Mucosa of descending colon (tissue), 3 donors: ENCODE measurements at regions not wholly inside any gene's neighbourhood (a gene's known extent, or its start where the extent isn't known, plus 50 kb on each side); places are given as distances from the start of the nearest gene placed in this dataset.

ENCODE experiments used
- ATAC-seq: fragments of 200-7000 bp; cut with Tn5 transposase; one replicate; pipeline ENCODE4 v1.9.1; 2020; ENCODE audit warnings: mild to moderate bottlenecking, moderate library complexity
- DNase-seq, 3 donors: peaks; one replicate each; pipeline ENCODE4 v3.0.0-alpha.2; 2020
- H3K36me3 ChIP-seq: fragments of 200-600 bp; one replicate; pipeline ENCODE4 v1.8.0; 2021; ENCODE audit warnings: low read depth, mild to moderate bottlenecking
- H3K4me1 ChIP-seq: fragments of 200-600 bp; one replicate; pipeline ENCODE4 v1.8.0; 2021; ENCODE audit warnings: low read depth, mild to moderate bottlenecking
- H3K4me3 ChIP-seq: fragments of 200-600 bp; one replicate; pipeline ENCODE4 v1.8.0; 2021; ENCODE audit warnings: mild to moderate bottlenecking
- H3K9me3 ChIP-seq: fragments of 200-600 bp; one replicate; pipeline ENCODE4 v1.8.0; 2021; ENCODE audit warnings: mild to moderate bottlenecking
- CTCF ChIP-seq: fragments of 200-600 bp; IDR thresholded peaks from one replicate; pipeline ENCODE4 v1.8.0; 2022; ENCODE audit warnings: antibody characterized with exemption, mild to moderate bottlenecking
- intact Hi-C, 2 donors: fragments of 100-400 bp; cut with DNase I in 1 of 2; cut with micrococcal nuclease in 1 of 2; formaldehyde crosslinking; loops; one replicate each; pipeline versions ENCODE4 v1.11.0 to v1.11.1; 2022; cut with DNase I, micrococcal nuclease
- donor health status: DM: no; HTN: no; CAD: no; lungs with moderate emphysema.
- donor health status: DM: no; HTN: no; CAD: no.
- donor health status: DM: no; HTN: yes; CAD: no.

GRCh38 chr18:37944700-37945270, 379.2 kb upstream of the CELF4 start:
- H3K36me3 ChIP-seq = no peaks in the 10 kb centered on the region
- no peak for TF ChIP-seq CTCF
- DNase-seq (no peak), ATAC-seq (no peak)
- no peaks in the 10 kb centered on the region for H3K4me1 ChIP-seq
- H3K9me3 ChIP-seq = peaks cover 17% of the 10 kb centered on the region
- no peak overlapping the region for H3K4me3 ChIP-seq
- intact Hi-C loops = no loop called here

- H3K36me3 ChIP-seq = no peaks in the 10 kb centered on the region
- no peak for DNase-seq
- no peak overlapping the region for H3K4me3 ChIP-seq
- H3K4me1 ChIP-seq = no peaks in the 10 kb centered on the region
- H3K9me3 ChIP-seq = peaks cover 26% of the 10 kb centered on the region
- ATAC-seq = no peak
- no peak for TF ChIP-seq CTCF
- intact Hi-C loops = no loop called here
These were observed 371.7 kb upstream of the CELF4 start for GRCh38 chr18:37937287-37937686.

- intact Hi-C loops = no loop called here
- DNase-seq (no peak), ATAC-seq (no peak)
- no peak overlapping the region for H3K4me3 ChIP-seq
- peaks cover 30% of the 10 kb centered on the region for H3K9me3 ChIP-seq
- H3K36me3 ChIP-seq = no peaks in the 10 kb centered on the region
- no peaks in the 10 kb centered on the region for H3K4me1 ChIP-seq
- no peak for TF ChIP-seq CTCF
These were observed 369.5 kb upstream of the CELF4 start for GRCh38 chr18:37935086-37935485.

- Histone ChIP-seq H3K4me1 (no peaks in the 10 kb centered on the region), H3K4me3 (no peak overlapping the region), H3K9me3 (peaks cover 16% of the 10 kb centered on the region), H3K36me3 (no peaks in the 10 kb centered on the region)
- no peak for TF ChIP-seq CTCF
- ATAC-seq = no peak
- intact Hi-C loops = no loop called here
- DNase-seq = no peak
These were observed 365.0 kb upstream of the CELF4 start for GRCh38 chr18:37930640-37931039.

- no peak overlapping the region for H3K4me3 ChIP-seq
- TF ChIP-seq CTCF = no peak
- intact Hi-C loops = no loop called here
- H3K36me3 ChIP-seq = no peaks in the 10 kb centered on the region
- DNase-seq (no peak), ATAC-seq (no peak)
- H3K4me1 ChIP-seq = no peaks in the 10 kb centered on the region
- H3K9me3 ChIP-seq = peaks cover 19% of the 10 kb centered on the region
These were observed 356.6 kb upstream of the CELF4 start for GRCh38 chr18:37922162-37922561.

GRCh38 chr18:37920865-37921264, 355.3 kb upstream of the CELF4 start:
- no peaks in the 10 kb centered on the region for H3K4me1 ChIP-seq
- no peak overlapping the region for H3K4me3 ChIP-seq
- no peak for DNase-seq
- peaks cover 19% of the 10 kb centered on the region for H3K9me3 ChIP-seq
- intact Hi-C loops = no loop called here
- no peak for ATAC-seq
- no peaks in the 10 kb centered on the region for H3K36me3 ChIP-seq
- TF ChIP-seq CTCF = no peak
